IMR-90 (cell line): ENCODE measurements at regions not wholly inside any gene's neighbourhood (a gene's known extent, or its start where the extent isn't known, plus 50 kb on each side); places are given as distances from the start of the nearest gene placed in this dataset.
A peak's percentile ranks its signal among the peaks of the same experiment; 100 is the strongest.

Source experiments
- ATAC-seq: fragments of 200-7000 bp; cut with Tn5 transposase; 2 replicates; pipeline ENCODE4 v1.9.1; 2020; ENCODE audit warnings: low read depth, mild to moderate bottlenecking, moderate library complexity
- BruUV-seq: library from RNA; stranded (reverse); fragments of 400-500 nt; replicated peaks from 2 replicates; lab custom pipeline; 2021; lab: Mats Ljungman, UMichigan
- CTCF ChIA-PET: fragments of 300-600 bp; formaldehyde crosslinking; extraction: SDS; loops from one replicate; lab custom pipeline; 2021; ENCODE audit warnings: antibody characterized with exemption; lab: Yijun Ruan, JAX
- POLR2A ChIA-PET: fragments of 300-600 bp; sonication (Branson Sonifier 250); formaldehyde crosslinking; loops from one replicate; lab custom pipeline; 2022; ENCODE audit warnings: antibody characterized with exemption; ENCODE audit not compliant: unreplicated experiment; lab: Charles Lee
- DNase-seq: peaks from one replicate; pipeline ENCODE4 v3.0.0; 2013
- H2AFZ ChIP-seq: replicated peaks from 2 replicates; pipeline ENCODE3; 2013; ENCODE audit warnings: low read length, mild to moderate bottlenecking; ENCODE audit not compliant: poor library complexity
- H2AK5ac ChIP-seq: 2 replicates; pipeline ENCODE4 v1.6.1; 2013; ENCODE audit warnings: low read depth, low read length, inconsistent platforms
- H2AK9ac ChIP-seq: replicated peaks from 2 replicates; pipeline ENCODE3; 2013; ENCODE audit warnings: mild to moderate bottlenecking, low read depth, low read length, moderate library complexity; ENCODE audit not compliant: poor library complexity
- H2BK120ac ChIP-seq: 2 replicates; pipeline ENCODE4 v1.6.1; 2013; ENCODE audit warnings: low read depth, low read length, inconsistent platforms
- H2BK15ac ChIP-seq: 3 replicates; pipeline ENCODE4 v1.6.1; 2013; ENCODE audit warnings: low read depth, low read length, inconsistent platforms
- H2BK20ac ChIP-seq: 2 replicates; pipeline ENCODE4 v1.6.1; 2013; ENCODE audit warnings: low read depth, mild to moderate bottlenecking, inconsistent platforms, low read length, moderate library complexity
- H2BK5ac ChIP-seq: 2 replicates; pipeline ENCODE4 v1.6.1; 2013; ENCODE audit warnings: mild to moderate bottlenecking, low read depth, low read length, inconsistent platforms; ENCODE audit not compliant: poor library complexity, severe bottlenecking
- H3K14ac ChIP-seq: replicated peaks from 2 replicates; pipeline ENCODE4 v1.6.1; 2013; ENCODE audit warnings: low read depth, low read length, inconsistent platforms
- H3K18ac ChIP-seq: 2 replicates; pipeline ENCODE4 v1.6.1; 2013; ENCODE audit warnings: low read depth, low read length, control low read depth
- H3K23ac ChIP-seq: 2 replicates; pipeline ENCODE4 v1.6.1; 2013; ENCODE audit warnings: low read depth, low read length, inconsistent platforms
- H3K27ac ChIP-seq: 2 replicates; pipeline ENCODE4 v1.5.1; 2013; ENCODE audit warnings: mild to moderate bottlenecking, control low read depth, low read length; ENCODE audit not compliant: insufficient read depth
- H3K27me3 ChIP-seq: 2 replicates; pipeline ENCODE4 v1.6.1; 2013; ENCODE audit warnings: low read length; ENCODE audit not compliant: control insufficient read depth, insufficient read depth
- H3K36me3 ChIP-seq: 2 replicates; pipeline ENCODE4 v1.6.1; 2013; ENCODE audit warnings: low read length, mixed read lengths; ENCODE audit not compliant: control insufficient read depth, insufficient read depth
- H3K4ac ChIP-seq: 2 replicates; pipeline ENCODE4 v1.6.1; 2013; ENCODE audit warnings: low read depth, low read length, inconsistent platforms
- H3K4me1 ChIP-seq: 2 replicates; pipeline ENCODE4 v1.6.1; 2013; ENCODE audit warnings: low read length, mixed read lengths; ENCODE audit not compliant: control insufficient read depth, insufficient read depth
- H3K4me2 ChIP-seq: 2 replicates; pipeline ENCODE4 v1.6.1; 2013; ENCODE audit warnings: low read depth, mild to moderate bottlenecking, control low read depth, low read length, moderate library complexity
- H3K4me3 ChIP-seq: 2 replicates; pipeline ENCODE4 v1.5.1; 2013; ENCODE audit warnings: low read depth, mild to moderate bottlenecking, control low read depth, low read length, moderate library complexity; ENCODE audit not compliant: insufficient read depth
- H3K56ac ChIP-seq: 2 replicates; pipeline ENCODE4 v1.6.1; 2013; ENCODE audit warnings: low read length, inconsistent platforms; ENCODE audit not compliant: insufficient read depth; ENCODE audit errors: extremely low read depth
- H3K79me1 ChIP-seq, 2 experiments: 2 replicates each; pipeline ENCODE4 v1.6.1; 2013; ENCODE audit warnings: low read length in 2 of 2, inconsistent platforms in 1 of 2, low read depth in 1 of 2
- H3K9ac ChIP-seq: 2 replicates; pipeline ENCODE4 v1.6.1; 2013; ENCODE audit warnings: low read depth, low read length, control low read depth
- H3K9me1 ChIP-seq: 2 replicates; pipeline ENCODE4 v1.6.1; 2013; ENCODE audit warnings: low read length, inconsistent platforms; ENCODE audit not compliant: insufficient read depth
- H3K9me3 ChIP-seq: 2 replicates; pipeline ENCODE4 v1.6.1; 2013; ENCODE audit warnings: low read length; ENCODE audit not compliant: control insufficient read depth, insufficient read depth
- H4K20me1 ChIP-seq: 2 replicates; pipeline ENCODE4 v1.6.1; 2013; ENCODE audit warnings: low read length, inconsistent platforms; ENCODE audit not compliant: insufficient read depth
- H4K5ac ChIP-seq: 2 replicates; pipeline ENCODE4 v1.6.1; 2013; ENCODE audit warnings: mild to moderate bottlenecking, low read depth, low read length, control low read depth
- H4K8ac ChIP-seq, 2 experiments: 2 replicates each; pipeline ENCODE4 v1.6.1; 2013; ENCODE audit warnings: low read depth in 2 of 2, low read length in 2 of 2, control low read depth in 1 of 2, inconsistent platforms in 1 of 2
- H4K91ac ChIP-seq: 2 replicates; pipeline ENCODE4 v1.6.1; 2013; ENCODE audit warnings: low read depth, low read length, inconsistent platforms; ENCODE audit not compliant: insufficient read depth
- BHLHE40 ChIP-seq: fragments of 150-350 bp; IDR thresholded peaks from 2 replicates; pipeline ENCODE4 v1.6.1; 2016; ENCODE audit warnings: mild to moderate bottlenecking, low read depth, low read length
- CEBPB ChIP-seq: IDR thresholded peaks from 2 replicates; pipeline ENCODE4 v1.6.1; 2012; ENCODE audit warnings: low read depth, low read length, improper control_type of control experiment
- CHD1 ChIP-seq: IDR thresholded peaks from 2 replicates; pipeline ENCODE4 v1.6.1; 2012; ENCODE audit warnings: low read depth, low read length, improper control_type of control experiment
- FOS ChIP-seq: fragments of 150-350 bp; IDR thresholded peaks from 2 replicates; pipeline ENCODE4 v1.6.1; 2016; ENCODE audit warnings: low read depth, low read length
- MAFK ChIP-seq: IDR thresholded peaks from 2 replicates; pipeline ENCODE4 v1.6.1; 2012; ENCODE audit warnings: low read depth, low read length, improper control_type of control experiment
- MAZ ChIP-seq: IDR thresholded peaks from 2 replicates; pipeline ENCODE4 v1.6.1; 2012; ENCODE audit warnings: low read depth, mild to moderate bottlenecking, low read length, improper control_type of control experiment, moderate library complexity, borderline replicate concordance
- MXI1 ChIP-seq: IDR thresholded peaks from 2 replicates; pipeline ENCODE4 v1.6.1; 2012; ENCODE audit warnings: low read depth, mild to moderate bottlenecking, low read length, moderate library complexity, borderline replicate concordance
- NFE2L2 ChIP-seq: fragments of 150-350 bp; IDR thresholded peaks from 2 replicates; pipeline ENCODE4 v1.6.1; 2016; ENCODE audit warnings: low read depth, mild to moderate bottlenecking, low read length
- POLR2A ChIP-seq: IDR thresholded peaks from 2 replicates; pipeline ENCODE4 v1.6.1; 2012; ENCODE audit warnings: mild to moderate bottlenecking, low read depth, low read length
- RAD21 ChIP-seq: IDR thresholded peaks from 2 replicates; pipeline ENCODE4 v1.6.1; 2012; ENCODE audit warnings: low read length, improper control_type of control experiment
- RCOR1 ChIP-seq: IDR thresholded peaks from 2 replicates; pipeline ENCODE4 v1.6.1; 2012; ENCODE audit warnings: mild to moderate bottlenecking, low read length, improper control_type of control experiment; ENCODE audit not compliant: insufficient replicate concordance
- RFX5 ChIP-seq: IDR thresholded peaks from 2 replicates; pipeline ENCODE4 v1.8.0; 2012; ENCODE audit warnings: low read depth, mild to moderate bottlenecking, low read length, moderate library complexity
- SMC3 ChIP-seq: fragments of 150-350 bp; IDR thresholded peaks from 2 replicates; pipeline ENCODE4 v1.6.1; 2016; ENCODE audit warnings: low read depth, mild to moderate bottlenecking, antibody characterized with exemption, low read length, moderate library complexity
- WGBS, 2 experiments: methylation state at CpG; one replicate each; pipeline versions ENCODE4 v1.1.5 to v1.1.7; 2013; ENCODE audit warnings: missing lambda C conversion rate in 2 of 2; ENCODE audit not compliant: insufficient read length in 1 of 2; ENCODE audit errors: extremely low coverage in 2 of 2; 5-methylcytosine and 5-hydroxymethylcytosine counted together
- dilution Hi-C: fragments of 300-500 bp; cut with HindIII; formaldehyde crosslinking; loops from one replicate; pipeline ENCODE4 v1.14.3; 2018; ENCODE audit warnings: low sequenced_read_pairs; ENCODE audit not compliant: unreplicated experiment
- in situ Hi-C: fragments of 300-500 bp; cut with MboI; formaldehyde crosslinking; loops from 3 replicates; pipeline ENCODE4 v1.14.3; 2019; ENCODE audit warnings: low sequenced_read_pairs, inconsistent platforms, mixed read lengths
- intact Hi-C: fragments of 100-400 bp; cut with micrococcal nuclease; formaldehyde crosslinking; loops from 2 replicates; pipeline ENCODE4 v1.10.0; 2022
- TF ChIP-seq, protein P1 (sequence below): conservative IDR thresholded peaks from 2 replicates; pipeline ENCODE4 v1.5.1; 2012; ENCODE audit warnings: mild to moderate bottlenecking, low read depth, low read length, improper control_type of control experiment
- TF ChIP-seq, protein P2 (sequence below): fragments of 150-350 bp; IDR thresholded peaks from 2 replicates; pipeline ENCODE4 v1.6.1; 2016; ENCODE audit warnings: low read depth, mild to moderate bottlenecking, low read length, moderate library complexity, borderline replicate concordance
- TF ChIP-seq, protein P3 (sequence below): fragments of 150-350 bp; IDR thresholded peaks from 2 replicates; pipeline ENCODE4 v1.6.1; 2017; ENCODE audit warnings: mild to moderate bottlenecking, antibody characterized with exemption, low read length, low read depth

DNA sequence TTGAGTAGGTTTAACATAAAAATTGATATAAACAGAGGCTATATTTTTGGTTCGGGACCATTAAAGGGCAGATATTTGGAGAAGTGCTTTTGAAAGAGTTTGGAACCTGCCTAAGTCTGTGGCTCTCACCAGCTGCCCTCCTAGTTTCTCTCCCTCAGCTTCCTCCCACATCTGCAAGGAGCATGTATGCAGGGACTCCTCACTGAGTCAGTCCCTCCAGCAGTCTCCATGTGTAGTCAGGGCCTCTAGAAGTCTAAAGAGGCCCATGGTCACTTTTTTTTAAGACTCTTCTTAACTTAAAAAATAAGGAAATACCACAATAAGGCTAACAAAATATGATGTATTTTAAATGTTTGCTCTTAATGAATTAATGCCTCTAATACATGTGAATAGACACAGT lies 220.0 kb upstream of the TANK start:
- Histone ChIP-seq H2BK20ac (peak overlapping the region; percentile 4; the same call in 1 of the 2 replicates), H3K79me1 (no peaks in the 10 kb centered on the region), H3K14ac (no peak overlapping the region), H3K9ac (no peak overlapping the region), H2AFZ (no peak overlapping the region), H3K18ac (no peak overlapping the region), H3K27me3 (no peaks in the 10 kb centered on the region), H4K8ac (no peak overlapping the region), H4K5ac (no peak overlapping the region), H3K4me1 (no peaks in the 10 kb centered on the region), H3K36me3 (no peaks in the 10 kb centered on the region), H2AK9ac (no peak overlapping the region), H3K4me2 (no peak overlapping the region), H4K91ac (no peak overlapping the region), H2BK15ac (no peak overlapping the region), H2BK120ac (no peak overlapping the region), H2BK5ac (no peak overlapping the region), H3K9me1 (no peaks in the 10 kb centered on the region), H3K9me3 (no peaks in the 10 kb centered on the region), H3K23ac (no peak overlapping the region), H4K20me1 (no peaks in the 10 kb centered on the region), H3K4ac (no peak overlapping the region), H3K4me3 (no peak overlapping the region), H3K56ac (no peak overlapping the region), H2AK5ac (no peak overlapping the region), H3K27ac (no peak overlapping the region)
- TF ChIP-seq MXI1 (no peak), MAFK (no peak), MAZ (no peak), RFX5 (no peak), RCOR1 (no peak), RAD21 (no peak), FOS (no peak), POLR2A (no peak), CEBPB (no peak), SMC3 (no peak), NFE2L2 (no peak), BHLHE40 (no peak), CHD1 (no peak)
- TF ChIP-seq, protein P1, sequence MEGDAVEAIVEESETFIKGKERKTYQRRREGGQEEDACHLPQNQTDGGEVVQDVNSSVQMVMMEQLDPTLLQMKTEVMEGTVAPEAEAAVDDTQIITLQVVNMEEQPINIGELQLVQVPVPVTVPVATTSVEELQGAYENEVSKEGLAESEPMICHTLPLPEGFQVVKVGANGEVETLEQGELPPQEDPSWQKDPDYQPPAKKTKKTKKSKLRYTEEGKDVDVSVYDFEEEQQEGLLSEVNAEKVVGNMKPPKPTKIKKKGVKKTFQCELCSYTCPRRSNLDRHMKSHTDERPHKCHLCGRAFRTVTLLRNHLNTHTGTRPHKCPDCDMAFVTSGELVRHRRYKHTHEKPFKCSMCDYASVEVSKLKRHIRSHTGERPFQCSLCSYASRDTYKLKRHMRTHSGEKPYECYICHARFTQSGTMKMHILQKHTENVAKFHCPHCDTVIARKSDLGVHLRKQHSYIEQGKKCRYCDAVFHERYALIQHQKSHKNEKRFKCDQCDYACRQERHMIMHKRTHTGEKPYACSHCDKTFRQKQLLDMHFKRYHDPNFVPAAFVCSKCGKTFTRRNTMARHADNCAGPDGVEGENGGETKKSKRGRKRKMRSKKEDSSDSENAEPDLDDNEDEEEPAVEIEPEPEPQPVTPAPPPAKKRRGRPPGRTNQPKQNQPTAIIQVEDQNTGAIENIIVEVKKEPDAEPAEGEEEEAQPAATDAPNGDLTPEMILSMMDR, result no peak
- TF ChIP-seq, protein P2, sequence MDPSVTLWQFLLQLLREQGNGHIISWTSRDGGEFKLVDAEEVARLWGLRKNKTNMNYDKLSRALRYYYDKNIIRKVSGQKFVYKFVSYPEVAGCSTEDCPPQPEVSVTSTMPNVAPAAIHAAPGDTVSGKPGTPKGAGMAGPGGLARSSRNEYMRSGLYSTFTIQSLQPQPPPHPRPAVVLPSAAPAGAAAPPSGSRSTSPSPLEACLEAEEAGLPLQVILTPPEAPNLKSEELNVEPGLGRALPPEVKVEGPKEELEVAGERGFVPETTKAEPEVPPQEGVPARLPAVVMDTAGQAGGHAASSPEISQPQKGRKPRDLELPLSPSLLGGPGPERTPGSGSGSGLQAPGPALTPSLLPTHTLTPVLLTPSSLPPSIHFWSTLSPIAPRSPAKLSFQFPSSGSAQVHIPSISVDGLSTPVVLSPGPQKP, result no peak
- TF ChIP-seq, protein P3, sequence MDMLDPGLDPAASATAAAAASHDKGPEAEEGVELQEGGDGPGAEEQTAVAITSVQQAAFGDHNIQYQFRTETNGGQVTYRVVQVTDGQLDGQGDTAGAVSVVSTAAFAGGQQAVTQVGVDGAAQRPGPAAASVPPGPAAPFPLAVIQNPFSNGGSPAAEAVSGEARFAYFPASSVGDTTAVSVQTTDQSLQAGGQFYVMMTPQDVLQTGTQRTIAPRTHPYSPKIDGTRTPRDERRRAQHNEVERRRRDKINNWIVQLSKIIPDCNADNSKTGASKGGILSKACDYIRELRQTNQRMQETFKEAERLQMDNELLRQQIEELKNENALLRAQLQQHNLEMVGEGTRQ, result no peak
- no peak for ATAC-seq
- WGBS, 2 experiments, result no CpG with 5 or more reads among the region's 1 CpG
- dilution Hi-C loops, result no loop called here
- ChIA-PET POLR2A (no interaction called here), CTCF (no interaction called here)
- no TSS peak for BruUV-seq
- intact Hi-C loops, result no loop called here
- in situ Hi-C loops, result no loop called here
- DNase-seq, result peak; percentile 59
